Stimulated activated CD4-positive, alpha-beta T cell treated with anti-CD3 and anti-CD28 coated beads, Interleukin-2, amount 100 ng/mL, for 24 hours (primary cell): ENCODE measurements at regions not wholly inside any gene's neighbourhood (a gene's known extent, or its start where the extent isn't known, plus 50 kb on each side); places are given as distances from the start of the nearest gene placed in this dataset.

Experiments
- DNase-seq, 2 donors: peaks; one replicate each; pipeline ENCODE4 v3.0.0-alpha.2; 2020

DNA sequence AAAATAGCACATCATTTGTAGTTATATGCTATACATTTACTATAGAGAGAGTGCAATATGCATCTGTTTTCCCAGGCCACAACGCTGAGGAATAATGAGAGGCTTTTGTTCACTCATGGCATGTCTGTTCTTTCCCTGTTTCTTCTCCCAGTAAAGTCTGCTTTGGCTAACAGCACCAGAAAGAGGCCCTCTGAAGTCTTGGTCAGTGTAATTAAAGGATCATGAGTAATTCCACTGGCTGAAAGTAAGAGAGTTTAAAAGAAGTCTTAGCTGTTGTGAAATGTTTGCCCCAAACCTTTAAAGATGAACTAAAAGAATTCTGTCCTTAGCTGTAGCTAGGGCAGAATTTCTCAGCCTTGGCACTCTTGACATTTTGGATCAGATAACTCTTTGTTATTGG, 228.8 kb downstream of the TLE4 start:
- no peak for DNase-seq

DNA sequence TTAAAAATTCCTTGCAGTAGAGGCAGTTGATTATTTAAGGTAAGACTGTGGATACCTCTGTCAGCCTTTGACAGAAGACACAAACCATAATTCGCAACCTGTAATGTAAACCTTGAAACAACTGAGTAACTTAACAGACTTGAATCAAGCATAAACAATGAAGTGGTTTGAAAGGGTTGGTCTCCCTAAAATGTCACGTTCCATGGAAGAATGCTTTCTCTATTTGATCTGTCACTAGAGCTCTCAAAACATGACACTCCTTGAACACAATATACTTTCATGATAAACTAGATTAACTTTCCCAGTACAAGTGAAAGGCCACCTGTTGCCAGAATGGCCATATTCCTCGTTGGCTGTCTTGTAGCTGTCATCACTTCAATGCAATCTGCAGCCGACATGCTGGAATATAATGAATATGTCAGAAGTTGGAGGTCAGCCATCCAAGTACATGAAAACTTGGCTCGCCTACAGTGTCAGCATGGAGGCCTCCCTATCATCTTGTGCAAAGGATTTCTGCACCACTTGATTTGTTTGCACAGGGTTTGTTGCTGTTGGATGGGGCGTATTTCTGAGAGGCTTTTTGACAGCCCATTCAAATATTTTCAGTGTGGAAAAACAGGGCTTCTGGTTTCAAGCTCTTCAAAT, 228.0 kb downstream of the TLE4 start:
- no peak for DNase-seq

DNA sequence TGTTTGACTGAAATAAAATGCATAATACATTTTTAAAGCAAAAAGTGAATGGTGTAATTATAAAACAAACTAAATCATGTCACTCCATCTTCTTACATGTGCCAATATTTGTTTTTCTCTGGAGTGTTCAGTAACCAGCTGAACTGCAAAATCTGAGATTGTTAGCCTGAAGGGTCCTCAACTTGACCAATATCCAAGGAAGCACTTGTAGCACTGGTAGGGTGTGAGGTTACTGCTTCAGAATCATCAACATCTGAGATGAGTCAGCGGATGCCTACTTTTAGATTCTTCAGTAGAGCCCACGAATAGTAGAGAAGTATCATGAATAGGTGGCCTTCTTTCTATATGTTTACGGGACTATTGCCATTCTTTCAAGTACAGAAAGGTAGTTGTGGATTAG, 226.7 kb downstream of the TLE4 start:
- no peak for DNase-seq

DNA sequence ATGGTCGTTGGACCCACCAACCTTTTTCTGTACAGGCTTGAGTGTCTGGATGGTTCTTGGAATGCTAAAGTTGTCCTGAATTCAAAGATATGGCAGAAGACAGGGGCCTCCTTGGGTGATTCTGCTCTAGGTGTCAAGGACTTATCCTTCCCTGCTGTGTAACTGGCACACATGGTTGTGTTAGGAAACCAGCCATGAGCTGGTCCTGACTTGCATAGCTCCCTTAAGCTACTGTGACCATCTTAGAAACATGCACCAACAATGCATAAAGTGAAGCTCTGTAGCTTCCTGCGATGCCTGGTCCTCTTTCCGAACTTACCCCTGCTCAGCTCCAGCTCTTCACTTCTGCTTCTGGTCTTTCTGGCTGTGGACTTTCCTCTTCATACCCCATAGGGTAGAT, 224.6 kb downstream of the TLE4 start:
- DNase-seq: no peak

DNA sequence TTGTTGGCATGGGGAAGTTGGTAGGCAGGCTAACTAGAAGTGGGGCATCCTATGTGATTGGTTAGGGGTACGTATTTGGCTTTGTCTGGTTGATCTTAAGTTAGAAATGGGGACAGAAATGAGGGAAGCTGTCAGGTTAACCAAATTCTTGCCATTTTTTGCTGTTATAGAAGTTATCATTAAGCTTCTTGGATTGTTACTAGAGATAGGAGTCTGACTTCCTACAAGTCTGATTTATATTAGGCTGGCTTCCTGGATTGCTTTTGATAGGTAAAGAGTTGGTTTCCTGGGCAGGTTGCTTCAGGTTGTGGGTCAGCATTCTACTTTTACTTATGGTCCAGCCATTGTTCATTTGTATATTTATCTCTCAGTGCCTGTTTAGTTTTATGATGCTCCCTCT, 216.9 kb downstream of the TLE4 start:
- DNase-seq: no peak

DNA sequence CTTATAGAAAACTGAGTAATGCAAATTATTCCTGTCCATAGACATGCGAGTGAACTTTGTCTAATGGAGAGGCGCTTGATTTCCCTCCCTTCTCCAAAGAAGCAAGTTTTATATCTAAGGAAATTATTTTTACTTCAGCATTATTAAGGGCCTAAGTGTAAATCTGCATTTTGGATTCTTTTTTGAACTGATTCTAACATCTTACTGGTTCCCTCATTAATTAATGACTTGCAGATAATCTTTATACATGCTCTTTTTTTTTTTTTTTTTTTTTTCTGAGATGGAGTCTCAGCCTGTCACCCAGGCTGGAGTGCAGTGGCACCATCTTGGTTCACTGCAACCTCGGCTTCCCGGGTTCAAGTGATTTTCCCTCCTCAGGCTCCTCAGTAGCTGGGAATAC, 209.5 kb downstream of the TLE4 start:
- DNase-seq: no peak

DNA sequence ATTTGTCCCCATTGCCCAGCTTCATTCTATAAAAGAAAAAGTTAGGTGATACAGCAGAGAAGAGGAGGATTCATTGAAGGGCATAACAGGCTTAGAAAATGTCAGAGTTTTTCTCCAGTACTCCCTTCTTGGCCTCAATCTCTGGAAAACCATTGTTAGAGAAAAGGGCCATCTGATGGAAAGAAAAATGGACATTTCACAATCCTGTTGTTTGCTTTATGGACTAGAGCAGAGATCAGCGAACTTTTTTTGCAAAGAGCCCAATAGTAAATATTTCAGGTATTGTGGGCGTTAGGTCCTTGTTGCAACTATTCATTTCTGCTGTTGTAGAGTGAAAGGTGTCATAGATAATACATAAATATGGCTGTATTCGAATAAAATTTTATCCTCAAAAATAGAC, 208.8 kb downstream of the TLE4 start:
- no peak for DNase-seq

DNA sequence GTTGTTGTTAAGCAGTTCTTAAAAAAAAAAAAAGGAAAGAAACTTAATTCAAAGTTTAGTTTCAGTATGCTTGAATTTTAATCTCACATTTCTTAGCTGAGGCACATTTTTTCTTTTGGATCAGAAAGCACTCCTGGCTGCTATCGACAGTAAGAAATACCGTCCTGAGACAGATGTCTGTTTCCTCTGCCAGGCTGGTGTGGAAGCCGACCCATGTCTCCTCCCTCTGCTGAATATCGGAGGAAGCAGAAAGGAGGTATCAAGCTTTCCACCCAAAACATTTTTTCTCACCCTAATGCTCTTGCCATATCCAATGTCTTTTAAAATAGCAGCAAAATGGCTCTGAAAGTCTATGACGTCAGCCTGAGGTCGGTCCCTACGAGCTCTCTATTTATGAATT, 208.1 kb downstream of the TLE4 start:
- no peak for DNase-seq

DNA sequence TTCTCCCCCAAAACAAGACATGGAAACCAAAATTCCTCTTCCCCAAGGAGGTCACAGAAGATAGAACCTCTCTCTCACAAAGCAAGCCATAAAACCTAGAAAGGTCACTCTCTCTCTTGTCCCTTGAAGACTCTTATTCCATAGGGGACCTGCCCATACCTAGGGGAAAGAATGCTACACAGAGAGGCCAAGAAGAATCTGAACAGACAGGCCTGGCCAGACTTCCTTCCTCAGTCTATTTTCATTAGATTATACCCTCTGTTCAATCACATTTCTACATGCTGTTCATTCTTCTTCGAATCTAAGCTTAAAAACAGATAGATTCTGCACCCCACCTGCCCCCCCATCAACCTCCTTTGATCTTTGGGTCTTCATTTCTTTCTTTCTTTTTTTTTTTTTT, 206.8 kb downstream of the TLE4 start:
- DNase-seq: no peak

DNA sequence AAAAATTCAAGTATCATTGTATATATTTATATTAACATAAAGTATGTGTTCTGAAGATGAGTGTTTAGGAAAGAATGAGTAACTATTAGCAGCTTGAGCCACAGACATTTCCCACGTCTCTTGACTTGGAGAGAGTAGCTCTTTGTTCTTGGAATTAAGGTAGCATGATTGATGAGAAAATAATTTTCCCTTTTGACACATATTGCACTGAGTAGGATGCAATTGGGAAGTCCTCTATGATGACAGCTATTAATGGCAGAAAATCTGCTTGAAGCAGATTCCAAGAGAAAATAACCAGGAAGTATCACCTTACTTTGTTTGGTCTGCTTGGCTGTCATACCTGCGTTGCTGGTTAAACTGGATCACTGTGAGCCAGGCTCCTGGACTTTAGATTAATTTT, 204.8 kb downstream of the TLE4 start:
- DNase-seq: no peak
